ENCODE measurements at regions not wholly inside any gene's neighbourhood (a gene's known extent, or its start where the extent isn't known, plus 50 kb on each side); places are given as distances from the start of the nearest gene placed in this dataset.

DNA sequence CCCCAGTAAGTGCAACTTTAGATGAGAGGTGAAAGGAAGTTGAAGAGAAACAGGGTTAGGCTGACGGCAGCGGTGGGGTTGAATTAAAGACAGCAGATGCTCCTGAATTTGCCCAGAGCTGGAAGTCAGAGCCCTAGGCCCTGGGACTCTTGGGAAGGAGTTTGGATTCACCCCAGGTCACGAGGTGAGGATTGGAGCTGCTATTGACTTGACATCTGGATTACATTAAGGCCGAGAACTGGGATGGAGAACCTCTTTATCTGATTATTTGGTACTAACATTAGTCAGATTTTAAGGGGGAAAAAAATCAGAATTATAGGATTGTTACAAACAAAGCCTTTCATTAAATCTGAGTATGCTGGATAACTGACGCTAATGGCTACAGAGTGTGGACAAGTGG lies 367.2 kb downstream of the ZNF536 start:
- TF ChIP-seq POLR2AphosphoS5 (IDR thresholded peaks at IDR 0.05; ENCODE audit: low read depth) (no peak), CTCF (IDR thresholded peaks at IDR 0.05; ENCODE audit: insufficient read depth, low read length) (no peak), SPI1 (IDR thresholded peaks at IDR 0.05; ENCODE audit: borderline replicate concordance, low read depth) (no peak), GABPA (IDR thresholded peaks at IDR 0.05; ENCODE audit: low read depth) (no peak)
- TF ChIP-seq, protein P1, sequence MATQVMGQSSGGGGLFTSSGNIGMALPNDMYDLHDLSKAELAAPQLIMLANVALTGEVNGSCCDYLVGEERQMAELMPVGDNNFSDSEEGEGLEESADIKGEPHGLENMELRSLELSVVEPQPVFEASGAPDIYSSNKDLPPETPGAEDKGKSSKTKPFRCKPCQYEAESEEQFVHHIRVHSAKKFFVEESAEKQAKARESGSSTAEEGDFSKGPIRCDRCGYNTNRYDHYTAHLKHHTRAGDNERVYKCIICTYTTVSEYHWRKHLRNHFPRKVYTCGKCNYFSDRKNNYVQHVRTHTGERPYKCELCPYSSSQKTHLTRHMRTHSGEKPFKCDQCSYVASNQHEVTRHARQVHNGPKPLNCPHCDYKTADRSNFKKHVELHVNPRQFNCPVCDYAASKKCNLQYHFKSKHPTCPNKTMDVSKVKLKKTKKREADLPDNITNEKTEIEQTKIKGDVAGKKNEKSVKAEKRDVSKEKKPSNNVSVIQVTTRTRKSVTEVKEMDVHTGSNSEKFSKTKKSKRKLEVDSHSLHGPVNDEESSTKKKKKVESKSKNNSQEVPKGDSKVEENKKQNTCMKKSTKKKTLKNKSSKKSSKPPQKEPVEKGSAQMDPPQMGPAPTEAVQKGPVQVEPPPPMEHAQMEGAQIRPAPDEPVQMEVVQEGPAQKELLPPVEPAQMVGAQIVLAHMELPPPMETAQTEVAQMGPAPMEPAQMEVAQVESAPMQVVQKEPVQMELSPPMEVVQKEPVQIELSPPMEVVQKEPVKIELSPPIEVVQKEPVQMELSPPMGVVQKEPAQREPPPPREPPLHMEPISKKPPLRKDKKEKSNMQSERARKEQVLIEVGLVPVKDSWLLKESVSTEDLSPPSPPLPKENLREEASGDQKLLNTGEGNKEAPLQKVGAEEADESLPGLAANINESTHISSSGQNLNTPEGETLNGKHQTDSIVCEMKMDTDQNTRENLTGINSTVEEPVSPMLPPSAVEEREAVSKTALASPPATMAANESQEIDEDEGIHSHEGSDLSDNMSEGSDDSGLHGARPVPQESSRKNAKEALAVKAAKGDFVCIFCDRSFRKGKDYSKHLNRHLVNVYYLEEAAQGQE (IDR thresholded peaks at IDR 0.05; ENCODE audit: insufficient replicate concordance, low read depth) = no peak
- Histone ChIP-seq H3K27ac (replicated peaks) (no peak overlapping the region), H3K4me3 (replicated peaks; ENCODE audit: insufficient read depth, low read length) (no peak overlapping the region), H3K27me3 (ENCODE audit: insufficient read depth, poor library complexity, severe bottlenecking) (no peaks in the 10 kb centered on the region)
- DNase-seq (ENCODE audit: low read depth in 1 of 2, low spot score in 1 of 2) = no peak

DNA sequence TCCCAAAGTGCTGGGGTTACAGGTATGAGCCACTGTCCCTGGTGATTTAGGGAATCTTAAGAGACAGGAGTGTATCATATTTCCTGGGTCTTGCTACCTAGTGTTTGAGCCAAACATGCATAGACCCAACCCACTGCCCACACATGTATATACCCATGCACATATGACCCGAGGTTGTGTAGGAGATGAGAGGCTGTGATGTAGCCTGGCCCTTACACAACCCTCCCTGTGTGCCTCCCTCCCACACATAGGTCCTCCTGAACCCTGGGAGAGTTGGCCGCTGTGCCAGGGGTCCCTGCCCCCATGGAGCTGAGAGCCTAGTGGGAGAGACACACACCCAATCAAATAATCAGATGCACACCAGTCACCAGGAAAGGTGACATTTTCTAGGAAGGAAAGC lies 365.9 kb downstream of the ZNF536 start:
- DNase-seq (ENCODE audit: low read depth in 1 of 2, low spot score in 1 of 2) = no peak
- TF ChIP-seq CTCF (IDR thresholded peaks at IDR 0.05; ENCODE audit: insufficient read depth, low read length) = no peak
- TF ChIP-seq, protein P1 (IDR thresholded peaks at IDR 0.05; ENCODE audit: insufficient replicate concordance, low read depth) = no peak
- TF ChIP-seq GABPA (IDR thresholded peaks at IDR 0.05; ENCODE audit: low read depth) = no peak
- no peak for TF ChIP-seq POLR2AphosphoS5 (IDR thresholded peaks at IDR 0.05; ENCODE audit: low read depth)
- TF ChIP-seq SPI1 (IDR thresholded peaks at IDR 0.05; ENCODE audit: borderline replicate concordance, low read depth) = no peak
- no peak overlapping the region for H3K4me3 ChIP-seq (replicated peaks; ENCODE audit: insufficient read depth, low read length)
- no peak overlapping the region for H3K27ac ChIP-seq (replicated peaks)
- H3K27me3 ChIP-seq (ENCODE audit: insufficient read depth, poor library complexity, severe bottlenecking) = no peaks in the 10 kb centered on the region

- no peaks in the 10 kb centered on the region for H3K27me3 ChIP-seq (ENCODE audit: insufficient read depth, poor library complexity, severe bottlenecking)
- DNase-seq (ENCODE audit: low read depth in 1 of 2, low spot score in 1 of 2) = no peak
Observed at GRCh38 chr19:30734669-30735068, 362.5 kb downstream of the ZNF536 start.

More at GRCh38 chr19:30734669-30735068, 362.5 kb downstream of the ZNF536 start:
- no peak overlapping the region for H3K4me3 ChIP-seq (replicated peaks; ENCODE audit: insufficient read depth, low read length)
- no peak for TF ChIP-seq SPI1 (IDR thresholded peaks at IDR 0.05; ENCODE audit: borderline replicate concordance, low read depth)
- TF ChIP-seq, protein P1 (IDR thresholded peaks at IDR 0.05; ENCODE audit: insufficient replicate concordance, low read depth) = no peak
- TF ChIP-seq POLR2AphosphoS5 (IDR thresholded peaks at IDR 0.05; ENCODE audit: low read depth) = no peak
- TF ChIP-seq CTCF (IDR thresholded peaks at IDR 0.05; ENCODE audit: insufficient read depth, low read length) = no peak
- no peak for TF ChIP-seq GABPA (IDR thresholded peaks at IDR 0.05; ENCODE audit: low read depth)
- no peak overlapping the region for H3K27ac ChIP-seq (replicated peaks)
